ENCODE measurements at regions not wholly inside any gene's neighbourhood (a gene's known extent, or its start where the extent isn't known, plus 50 kb on each side); places are given as distances from the start of the nearest gene placed in this dataset.

- TF ChIP-seq CTCF (IDR thresholded peaks at IDR 0.05) (no peak), POLR2A (IDR thresholded peaks at IDR 0.05) (no peak)
Measured at GRCh38 chr22:48794906-48795305, 1032.8 kb downstream of the BRD1 start.
